HEK293 (cell line): ENCODE measurements at regions not wholly inside any gene's neighbourhood (a gene's known extent, or its start where the extent isn't known, plus 50 kb on each side); places are given as distances from the start of the nearest gene placed in this dataset.

Experiments
- CTCF ChIA-PET: fragments of 350-600 bp; formaldehyde crosslinking; extraction: SDS; loops from one replicate; lab custom pipeline; 2021; ENCODE audit warnings: antibody characterized with exemption; lab: Yijun Ruan, JAX
- POLR2A ChIA-PET: fragments of 300-600 bp; formaldehyde crosslinking; extraction: SDS; loops from one replicate; lab custom pipeline; 2020; ENCODE audit warnings: antibody characterized with exemption, inconsistent platforms; lab: Yijun Ruan, JAX
- H3K27ac ChIP-seq: fragments of 200-500 bp; sonication (Bioruptor generic); 2 replicates; pipeline ENCODE4 v1.5.1; 2014; ENCODE audit warnings: low read depth, low read length, control low read depth, inconsistent platforms; ENCODE audit errors: extremely low read depth
- H3K36me3 ChIP-seq, 2 experiments: fragments of 200-500 bp in 1 of 2; sonication (Bioruptor generic) in 1 of 2; 1 replicate in 1 of 2; 2 replicates in 1 of 2; pipeline ENCODE4 v1.5.1; 2014 to 2017; ENCODE audit warnings: inconsistent platforms in 2 of 2, low read length in 2 of 2; ENCODE audit not compliant: control insufficient read depth in 2 of 2, insufficient read depth in 1 of 2
- H3K4me1 ChIP-seq: fragments of 200-500 bp; sonication (Bioruptor generic); 2 replicates; pipeline ENCODE4 v1.5.1; 2014; ENCODE audit warnings: mild to moderate bottlenecking, low read length, inconsistent platforms; ENCODE audit not compliant: control insufficient read depth, insufficient read depth
- H3K4me3 ChIP-seq: 2 replicates; pipeline ENCODE4 v1.5.1; 2011; ENCODE audit warnings: low read depth, mild to moderate bottlenecking, control low read depth, low read length, moderate library complexity
- H3K9me3 ChIP-seq: fragments of 200-500 bp; sonication (Bioruptor generic); 2 replicates; pipeline ENCODE4 v1.5.1; 2014; ENCODE audit warnings: low read depth, low read length, inconsistent platforms; ENCODE audit not compliant: control insufficient read depth, insufficient read depth
- ATF2 ChIP-seq: fragments of 450-650 bp; formaldehyde crosslinking; IDR thresholded peaks from 2 replicates; pipeline ENCODE4 v1.5.1; 2016; ENCODE audit warnings: missing biosample characterization, missing genetic modification characterization, low read depth
- CTCF ChIP-seq: fragments of 450-650 bp; formaldehyde crosslinking; IDR thresholded peaks from 2 replicates; pipeline ENCODE4 v1.5.1; 2016; ENCODE audit warnings: missing biosample characterization, missing genetic modification characterization
- IKZF3 ChIP-seq: fragments of 450-650 bp; IDR thresholded peaks from 2 replicates; pipeline ENCODE4 v1.5.0; 2018; ENCODE audit warnings: missing biosample characterization, mild to moderate bottlenecking, missing genetic modification characterization, moderate library complexity
- KLF16 ChIP-seq: fragments of 450-650 bp; formaldehyde crosslinking; IDR thresholded peaks from 2 replicates; pipeline ENCODE4 v1.5.1; 2017; ENCODE audit warnings: missing biosample characterization, missing genetic modification characterization
- KLF8 ChIP-seq: fragments of 450-650 bp; formaldehyde crosslinking; IDR thresholded peaks from 2 replicates; pipeline ENCODE4 v1.5.1; 2016; ENCODE audit warnings: missing biosample characterization, missing genetic modification characterization
- OVOL3 ChIP-seq: fragments of 450-650 bp; formaldehyde crosslinking; IDR thresholded peaks from 2 replicates; pipeline ENCODE4 v1.5.1; 2016; ENCODE audit warnings: missing biosample characterization, missing genetic modification characterization
- PRDM1 ChIP-seq: fragments of 450-650 bp; formaldehyde crosslinking; IDR thresholded peaks from 2 replicates; pipeline ENCODE4; 2016; ENCODE audit warnings: missing biosample characterization, missing genetic modification characterization
- SETDB1 ChIP-seq: IDR thresholded peaks from one replicate; pipeline ENCODE4 v1.6.1; 2017; ENCODE audit warnings: mild to moderate bottlenecking, low read length, moderate library complexity, mixed read lengths; ENCODE audit not compliant: insufficient read length
- SP7 ChIP-seq: fragments of 450-650 bp; formaldehyde crosslinking; IDR thresholded peaks from 2 replicates; pipeline ENCODE4 v1.5.1; 2016; ENCODE audit warnings: missing biosample characterization, missing genetic modification characterization
- YY1 ChIP-seq: fragments of 450-650 bp; formaldehyde crosslinking; IDR thresholded peaks from 2 replicates; pipeline ENCODE4 v1.5.1; 2018; ENCODE audit warnings: missing biosample characterization, missing genetic modification characterization
- ZBTB48 ChIP-seq: fragments of 450-650 bp; formaldehyde crosslinking; IDR thresholded peaks from 2 replicates; pipeline ENCODE4 v1.5.1; 2016; ENCODE audit warnings: missing biosample characterization, missing genetic modification characterization
- ZNF132 ChIP-seq: fragments of 450-650 bp; formaldehyde crosslinking; IDR thresholded peaks from 2 replicates; pipeline ENCODE4 v1.5.1; 2017; ENCODE audit warnings: missing biosample characterization, missing genetic modification characterization, borderline replicate concordance
- ZNF155 ChIP-seq: fragments of 450-650 bp; formaldehyde crosslinking; IDR thresholded peaks from 2 replicates; pipeline ENCODE4 v1.5.1; 2016; ENCODE audit warnings: missing biosample characterization, missing genetic modification characterization
- ZNF211 ChIP-seq: fragments of 450-650 bp; formaldehyde crosslinking; IDR thresholded peaks from 2 replicates; pipeline ENCODE4 v1.5.1; 2016; ENCODE audit warnings: low read depth, missing biosample characterization, missing genetic modification characterization
- ZNF24 ChIP-seq: fragments of 450-650 bp; formaldehyde crosslinking; IDR thresholded peaks from 2 replicates; pipeline ENCODE4 v1.5.1; 2016; ENCODE audit warnings: missing biosample characterization, missing genetic modification characterization
- ZNF366 ChIP-seq: fragments of 450-650 bp; formaldehyde crosslinking; conservative IDR thresholded peaks from 2 replicates; pipeline ENCODE4 v1.5.1; 2016; ENCODE audit warnings: missing biosample characterization, missing genetic modification characterization
- ZNF394 ChIP-seq: fragments of 450-650 bp; formaldehyde crosslinking; IDR thresholded peaks from 2 replicates; pipeline ENCODE4 v1.5.1; 2016; ENCODE audit warnings: missing biosample characterization, missing genetic modification characterization, mild to moderate bottlenecking, moderate library complexity, borderline replicate concordance
- ZNF549 ChIP-seq: fragments of 450-650 bp; IDR thresholded peaks from 2 replicates; pipeline ENCODE4 v1.5.1; 2018; ENCODE audit warnings: missing biosample characterization, missing genetic modification characterization, mild to moderate bottlenecking, inconsistent platforms, moderate library complexity
- ZNF639 ChIP-seq: fragments of 450-650 bp; formaldehyde crosslinking; IDR thresholded peaks from 2 replicates; pipeline ENCODE4 v1.5.1; 2016; ENCODE audit warnings: missing biosample characterization, missing genetic modification characterization
- ZNF707 ChIP-seq: fragments of 450-650 bp; formaldehyde crosslinking; IDR thresholded peaks from 2 replicates; pipeline ENCODE4 v1.5.1; 2016; ENCODE audit warnings: missing biosample characterization, missing genetic modification characterization
- ZXDB ChIP-seq: fragments of 450-650 bp; formaldehyde crosslinking; IDR thresholded peaks from 2 replicates; pipeline ENCODE4 v1.5.1; 2016; ENCODE audit warnings: missing biosample characterization, missing genetic modification characterization

- ChIA-PET CTCF (interaction anchor here (0.7 to 1.9 kb wide), 5 partner anchors 18 to 174 kb away, joined by 3 to 8 read pairs (median 5); a partner anchor contains a TSS), POLR2A (no interaction called here)
- Histone ChIP-seq H3K9me3 (no peaks in the 10 kb centered on the region), H3K4me3 (no peak overlapping the region), H3K4me1 (no peaks in the 10 kb centered on the region), H3K27ac (no peak overlapping the region), H3K36me3 (no peaks in the 10 kb centered on the region)
- TF ChIP-seq ZNF155 (tag by site-specific recombination) (no peak), ZNF366 (tag by site-specific recombination) (no peak), OVOL3 (no peak), ZNF211 (tag by site-specific recombination) (no peak), ZNF24 (tag by site-specific recombination) (no peak), ZNF639 (no peak), KLF8 (tag by site-specific recombination) (no peak), SETDB1 (no peak), ZNF394 (tag by site-specific recombination) (no peak), SP7 (tag by site-specific recombination) (no peak), ZBTB48 (tag by site-specific recombination) (no peak), YY1 (tag by site-specific recombination) (no peak), PRDM1 (tag by site-specific recombination) (no peak), ZNF707 (no peak), IKZF3 (tag by site-specific recombination) (no peak), ATF2 (tag by site-specific recombination) (no peak), KLF16 (tag by site-specific recombination) (no peak), ZNF132 (tag by site-specific recombination) (no peak)
These were observed 103.4 kb downstream of the RPL27A start for GRCh38 chr11:8785998-8786397.

- CTCF ChIA-PET, result interaction anchor here (0.6 to 1.9 kb wide), 6 partner anchors 19 to 1050 kb away, joined by 3 to 8 read pairs (median 4); a partner anchor contains a TSS
These were observed 104.3 kb downstream of the RPL27A start for GRCh38 chr11:8786933-8787332.

More at GRCh38 chr11:8786933-8787332, 104.3 kb downstream of the RPL27A start:
- Histone ChIP-seq H3K9me3 (no peaks in the 10 kb centered on the region), H3K4me1 (no peaks in the 10 kb centered on the region), H3K36me3 (no peaks in the 10 kb centered on the region), H3K4me3 (no peak overlapping the region), H3K27ac (no peak overlapping the region)
- POLR2A ChIA-PET, result no interaction called here
- no peak for TF ChIP-seq ZNF639
- no peak for TF ChIP-seq ZNF549 (tag by site-specific recombination)
- TF ChIP-seq CTCF, result no peak
- no peak for TF ChIP-seq ZXDB (tag by site-specific recombination)
